GM19468 (cell line): ENCODE measurements at regions not wholly inside any gene's neighbourhood (a gene's known extent, or its start where the extent isn't known, plus 50 kb on each side); places are given as distances from the start of the nearest gene placed in this dataset.
"Not testable (repeated sequence)": the region's sequence is repeated elsewhere in the genome, so short reads cannot be mapped to it uniquely, and the experiment has no call there.

Experiments used
- ATAC-seq: cut with Tn5 transposase; IDR thresholded peaks from one replicate; pipeline ENCODE4 v1.9.1; 2021; ENCODE audit warnings: mild to moderate bottlenecking, moderate library complexity, moderate number of reproducible peaks; ENCODE audit not compliant: unreplicated experiment; ENCODE audit errors: extremely low read depth

DNA sequence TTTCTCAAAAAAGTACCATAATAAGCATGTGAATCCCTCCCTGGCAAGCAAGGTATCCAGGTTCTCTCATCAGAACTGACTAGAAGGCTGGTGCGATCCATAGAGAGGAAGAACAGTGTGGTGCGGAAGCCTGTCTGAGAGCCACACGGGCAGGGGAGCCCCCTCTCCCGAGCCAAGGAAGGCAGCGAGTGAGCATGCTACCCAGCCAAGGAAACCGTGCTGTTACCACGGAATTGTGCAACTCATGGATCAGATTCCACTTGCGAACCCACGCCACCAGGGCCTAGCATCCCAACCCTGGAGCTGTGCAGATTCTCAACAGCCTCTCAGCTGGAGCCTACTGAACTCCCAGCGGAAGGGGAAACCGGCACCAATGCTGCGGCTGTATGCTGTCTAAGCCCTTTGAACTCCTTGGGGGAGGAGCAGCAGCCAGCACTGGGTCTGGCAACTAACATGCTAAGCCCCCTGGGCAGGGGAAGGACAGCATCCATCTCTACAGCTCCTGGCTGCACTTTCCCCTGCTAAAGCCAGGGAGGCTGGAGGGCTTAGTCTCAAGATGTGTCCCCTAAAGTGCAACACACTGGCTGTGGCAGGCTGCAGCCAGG is 823.1 kb downstream of the EPHA4 start:
- ATAC-seq, result no peak

DNA sequence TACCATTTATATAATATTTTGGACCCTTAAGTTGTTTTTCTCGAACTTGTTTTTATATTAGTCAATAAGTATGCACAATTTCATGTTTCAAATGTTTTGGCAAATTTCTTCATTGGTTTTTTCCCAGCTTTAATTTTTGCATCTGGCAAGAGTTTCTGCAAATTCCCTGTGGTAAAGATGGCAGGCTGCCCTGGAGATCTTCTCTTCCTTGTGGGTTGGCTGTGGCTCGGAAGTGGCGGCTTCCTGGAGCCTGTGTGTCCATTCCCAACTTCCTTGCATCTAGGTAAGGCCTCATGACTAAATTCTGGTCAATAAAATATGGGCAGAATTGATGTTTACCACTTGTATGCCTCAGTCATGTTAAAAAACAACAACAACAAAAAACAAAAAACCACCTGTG is 818.6 kb downstream of the EPHA4 start:
- no peak for ATAC-seq

DNA sequence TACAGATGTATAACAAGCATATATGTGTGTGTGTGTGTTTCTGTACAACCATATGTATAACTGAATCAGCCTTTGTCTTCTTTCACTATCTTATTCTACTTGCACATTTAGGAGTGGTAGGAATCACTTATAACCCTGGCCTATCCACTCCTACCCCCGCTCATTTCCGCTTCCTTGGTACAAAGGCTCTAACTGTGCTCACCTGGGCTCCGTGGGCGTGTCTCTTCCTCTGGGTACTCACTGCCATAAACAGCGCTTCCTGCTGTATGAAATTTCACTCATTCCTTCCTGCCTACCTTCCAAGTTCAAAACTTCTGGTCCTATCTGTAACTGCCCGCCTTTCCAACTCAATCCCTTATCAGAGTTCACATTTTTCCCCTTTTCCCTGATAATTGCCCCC is 815.5 kb downstream of the EPHA4 start:
- no peak for ATAC-seq

DNA sequence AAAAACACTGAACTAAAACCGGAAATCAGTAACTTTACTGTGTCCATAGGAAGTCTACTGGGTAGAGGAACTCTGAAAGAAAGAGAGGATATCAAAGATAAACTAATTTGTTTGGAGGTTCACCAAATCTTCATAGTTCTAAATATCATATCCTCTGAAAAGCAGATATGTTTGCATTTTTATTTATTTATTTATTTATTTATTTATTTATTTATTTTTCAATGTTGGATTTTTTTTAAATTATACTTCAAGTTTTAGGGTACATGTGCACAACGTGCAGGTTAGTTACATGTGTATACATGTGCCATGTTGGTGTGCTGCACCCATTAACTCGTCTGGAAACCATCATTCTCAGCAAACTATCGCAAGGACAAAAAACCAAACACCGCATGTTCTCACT is 813.7 kb downstream of the EPHA4 start:
- not testable (repeated sequence) for ATAC-seq

DNA sequence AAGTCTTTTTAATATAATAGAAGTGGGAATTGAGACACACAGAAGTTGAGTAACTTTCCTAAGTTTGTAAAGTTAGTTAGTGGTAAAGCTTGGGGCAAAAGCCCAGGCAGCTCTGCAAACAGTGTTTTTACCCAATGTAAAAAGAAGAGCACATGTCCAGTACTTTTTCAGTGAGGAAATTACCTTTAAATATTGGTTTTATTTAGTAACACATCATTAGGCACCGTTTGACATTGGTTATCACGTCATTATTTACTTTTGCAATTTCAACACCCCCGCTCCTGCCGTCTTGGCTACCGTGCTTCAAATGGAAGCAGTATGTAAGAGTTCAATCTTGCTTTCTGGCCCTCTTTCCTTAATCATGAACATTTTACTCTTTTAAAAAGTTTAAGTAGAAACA is 807.9 kb downstream of the EPHA4 start:
- ATAC-seq, result no peak

DNA sequence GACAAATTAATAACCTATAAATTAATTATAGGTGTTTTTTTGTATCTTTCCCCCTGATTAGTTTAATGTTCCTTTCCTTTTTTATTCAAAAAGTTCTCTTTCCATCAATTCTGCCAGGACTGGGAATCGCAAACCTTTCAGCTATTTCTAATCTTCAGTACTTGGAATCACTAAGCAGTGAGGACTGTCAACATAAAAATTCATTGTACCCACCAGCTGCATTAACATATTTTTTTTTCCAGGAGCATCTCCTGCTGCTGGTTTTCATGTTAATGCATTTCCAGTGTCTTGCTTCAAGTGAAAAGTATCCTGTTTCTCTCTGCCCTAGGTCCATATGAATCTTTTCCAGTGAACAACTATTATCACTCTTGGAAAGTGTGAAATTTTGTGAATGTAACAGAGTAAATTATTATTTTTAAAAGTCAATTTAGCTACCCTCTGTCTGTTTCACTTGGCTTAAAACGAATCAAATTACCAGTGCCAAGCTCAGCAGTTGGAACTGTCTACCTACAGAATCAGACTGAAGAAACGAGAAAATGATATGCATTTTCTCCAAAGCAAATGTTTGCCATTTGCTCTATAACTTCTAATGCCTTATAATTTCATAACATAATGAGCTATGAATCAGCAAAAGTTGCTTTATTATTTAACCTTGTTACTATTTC is 804.4 kb downstream of the EPHA4 start:
- ATAC-seq, result no peak

DNA sequence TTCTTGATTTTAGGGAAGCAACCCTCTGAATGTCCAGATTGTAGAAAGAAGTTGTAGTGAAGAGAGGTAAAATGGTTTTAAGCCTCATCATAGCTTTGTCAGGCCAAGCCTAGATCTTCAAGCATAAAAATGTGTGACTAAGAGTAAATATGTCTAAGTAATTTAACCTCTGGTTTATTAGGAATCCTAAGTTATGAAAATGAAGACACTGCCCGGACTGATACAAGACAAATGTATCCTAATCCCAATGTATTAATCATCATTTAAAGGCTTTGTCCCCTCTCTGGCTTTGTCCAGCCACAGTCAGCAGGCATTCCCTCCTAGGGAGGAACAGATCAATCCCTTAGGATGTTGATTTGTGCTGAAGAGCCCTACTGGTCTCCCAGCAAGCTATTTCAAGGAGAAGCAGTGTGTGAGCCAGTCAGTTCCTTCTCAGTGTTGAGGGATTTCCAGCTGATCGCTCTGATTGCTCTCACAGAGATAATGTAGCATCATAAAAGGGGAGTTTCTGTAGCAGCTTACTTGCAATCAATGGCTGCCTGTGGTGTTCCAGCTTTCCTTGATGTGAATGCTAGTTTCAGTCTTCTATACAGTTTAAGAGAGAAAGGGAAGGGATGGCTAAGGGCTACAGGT is 796.1 kb downstream of the EPHA4 start:
- no peak for ATAC-seq

DNA sequence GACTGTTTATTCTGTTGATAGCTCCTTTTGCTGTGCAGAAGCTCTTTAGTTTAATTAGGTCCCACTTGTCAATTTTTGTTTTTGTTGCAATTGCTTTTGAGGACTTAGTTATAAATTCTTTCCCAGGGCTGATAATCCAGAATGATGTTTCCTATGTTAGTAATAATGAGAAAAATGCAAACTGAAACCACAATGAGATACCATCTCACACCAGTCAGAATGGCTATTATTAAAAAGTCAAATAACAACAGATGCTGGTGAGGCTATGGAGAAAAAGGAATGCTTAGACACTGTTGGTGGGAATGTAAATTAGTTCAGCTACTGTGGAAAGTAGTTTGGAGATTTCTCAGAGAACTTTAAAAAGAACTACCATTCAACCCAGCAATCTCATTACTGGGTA is 793.0 kb downstream of the EPHA4 start:
- ATAC-seq, result not testable (repeated sequence)

DNA sequence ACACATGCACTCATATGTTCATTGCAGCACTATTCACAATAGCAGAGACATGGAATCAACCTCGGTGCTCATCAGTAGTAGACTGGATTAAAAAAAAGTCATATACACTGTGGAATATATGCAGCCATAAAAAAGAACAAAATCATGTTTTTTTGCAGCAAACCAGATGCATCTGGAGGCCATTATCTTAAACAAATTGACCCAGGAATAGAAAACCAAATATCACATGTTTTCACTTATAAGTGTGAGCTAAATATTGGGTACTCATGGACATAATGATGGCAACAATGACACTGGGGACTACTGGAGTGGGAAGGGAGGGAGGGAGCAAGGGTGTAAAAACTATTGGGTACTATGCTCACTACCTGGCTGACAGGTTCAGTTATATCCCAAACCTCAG is 792.6 kb downstream of the EPHA4 start:
- no peak for ATAC-seq

DNA sequence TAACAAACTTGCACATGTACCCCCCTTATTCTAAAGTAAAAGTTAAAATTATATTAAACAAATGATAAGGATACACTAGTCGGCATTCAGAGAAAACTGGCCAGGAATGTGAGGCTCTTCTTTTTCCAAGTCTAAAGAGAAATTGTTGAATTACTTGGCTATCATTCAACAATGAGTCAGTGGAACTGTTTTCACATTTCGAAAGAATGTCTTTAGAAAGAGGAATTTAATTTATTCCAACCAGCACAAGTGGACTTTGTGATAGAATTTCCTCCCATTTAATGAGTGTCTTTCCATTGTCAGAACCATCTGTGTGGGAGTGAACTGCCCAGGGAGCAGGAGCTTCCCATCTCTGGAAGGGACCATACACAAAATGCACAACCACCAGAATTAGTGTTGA is 792.2 kb downstream of the EPHA4 start:
- no peak for ATAC-seq

DNA sequence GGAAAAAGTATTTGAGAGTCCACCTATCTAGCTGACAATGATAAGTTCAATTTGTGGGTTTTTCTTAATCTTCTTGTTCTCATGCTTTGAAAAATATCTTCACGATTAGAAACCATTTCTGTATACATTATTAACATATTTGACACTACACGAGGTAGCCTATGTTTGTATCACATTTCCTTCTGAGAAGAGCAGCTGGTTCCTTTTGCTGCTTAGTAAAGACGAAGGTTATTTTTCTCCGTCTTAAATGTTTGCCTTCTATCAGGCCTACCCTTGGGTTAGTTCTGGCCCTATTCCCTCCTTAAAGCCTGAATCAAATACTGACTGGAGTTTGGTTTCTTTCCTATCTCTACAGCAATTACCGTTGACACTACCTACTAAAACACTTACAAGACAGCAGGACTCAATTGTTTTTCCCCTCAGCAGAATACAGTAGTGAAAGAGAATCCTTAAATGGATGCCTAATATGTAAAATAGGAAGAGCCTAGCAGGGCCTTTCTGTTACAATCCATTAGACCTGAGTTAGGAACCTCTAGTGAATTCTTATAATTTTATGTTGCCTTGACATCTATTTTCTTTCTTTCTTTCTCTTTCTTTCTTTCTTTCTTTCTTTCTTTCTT is 790.4 kb downstream of the EPHA4 start:
- ATAC-seq, result no peak

DNA sequence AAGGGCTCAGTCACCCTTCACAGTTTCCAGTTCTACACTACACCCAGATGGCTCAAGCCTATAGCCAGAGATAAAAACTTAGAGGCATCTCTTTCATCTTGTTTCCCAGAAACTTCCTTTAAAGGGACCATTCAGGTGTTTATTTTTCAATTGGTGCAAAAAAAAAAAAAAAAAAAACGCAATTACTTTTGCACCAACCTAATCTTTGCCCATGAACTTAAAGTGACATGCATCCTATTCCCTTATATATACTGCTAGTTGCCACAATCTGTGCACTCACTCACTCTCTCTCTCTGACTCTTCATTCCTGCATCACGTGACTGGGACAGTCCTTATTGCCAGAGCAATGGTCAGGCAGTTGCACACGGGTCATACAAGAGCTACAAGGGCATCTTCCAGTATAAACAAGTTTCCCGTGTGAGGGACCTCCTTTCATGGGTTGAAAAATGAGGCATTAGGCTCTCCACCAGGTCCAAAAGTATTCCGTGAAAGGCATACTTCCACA is 789.4 kb downstream of the EPHA4 start:
- no peak for ATAC-seq

DNA sequence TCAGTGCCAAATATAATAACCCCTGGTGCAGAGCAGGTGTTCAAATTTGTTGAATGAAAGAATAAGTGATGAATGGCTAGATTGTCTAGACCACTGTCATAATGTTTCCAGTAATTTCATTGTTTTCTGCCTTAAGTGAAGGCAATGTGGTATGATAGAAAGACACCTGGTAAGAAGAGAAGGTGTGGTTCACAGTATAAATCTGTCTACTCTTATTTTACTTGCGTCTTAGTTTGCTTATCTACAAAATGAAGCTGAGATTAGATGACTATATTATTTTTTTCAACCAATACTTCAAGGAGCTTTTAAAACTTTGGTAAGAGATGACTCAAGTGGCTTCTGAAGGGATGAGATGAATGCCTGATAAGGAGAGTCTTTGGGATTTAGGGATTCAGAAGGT is 788.4 kb downstream of the EPHA4 start:
- no peak for ATAC-seq

DNA sequence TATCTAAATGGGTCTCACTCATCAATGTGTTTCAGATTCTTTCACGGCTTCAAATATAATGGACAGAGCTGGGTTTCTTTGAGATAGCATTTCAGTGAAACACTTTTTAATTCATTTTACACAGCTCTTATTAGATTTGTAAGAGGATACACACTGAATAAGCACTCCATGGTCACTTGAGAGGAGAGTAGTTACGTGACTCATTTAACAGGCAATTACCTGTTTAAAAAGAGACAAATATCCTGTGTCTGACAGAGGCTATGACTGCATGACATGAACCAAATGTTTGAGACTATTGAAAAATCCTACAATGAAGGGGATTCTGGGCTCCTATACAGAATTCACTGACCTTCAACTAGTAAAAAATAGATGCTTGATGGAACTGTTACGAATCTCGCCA is 786.9 kb downstream of the EPHA4 start:
- no peak for ATAC-seq

DNA sequence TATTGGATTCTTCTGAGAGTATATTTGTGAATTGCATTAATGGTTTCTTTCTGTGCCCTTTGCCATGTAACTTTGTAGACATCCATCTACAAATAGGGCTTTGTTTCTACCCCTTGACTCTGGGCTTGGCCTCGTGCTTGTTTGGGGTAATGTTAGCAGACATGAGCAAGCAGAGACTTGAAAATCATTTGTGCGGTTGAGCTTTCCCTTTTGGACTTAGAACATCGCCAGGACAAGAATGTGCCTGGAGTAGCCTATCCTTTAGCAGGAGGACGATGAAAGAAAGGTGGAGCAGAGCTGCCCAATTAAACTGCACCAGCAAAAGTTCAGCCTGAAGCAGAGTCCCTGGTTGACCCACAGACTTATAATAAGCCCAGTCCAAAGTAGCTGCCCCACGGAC is 785.9 kb downstream of the EPHA4 start:
- ATAC-seq, result no peak

DNA sequence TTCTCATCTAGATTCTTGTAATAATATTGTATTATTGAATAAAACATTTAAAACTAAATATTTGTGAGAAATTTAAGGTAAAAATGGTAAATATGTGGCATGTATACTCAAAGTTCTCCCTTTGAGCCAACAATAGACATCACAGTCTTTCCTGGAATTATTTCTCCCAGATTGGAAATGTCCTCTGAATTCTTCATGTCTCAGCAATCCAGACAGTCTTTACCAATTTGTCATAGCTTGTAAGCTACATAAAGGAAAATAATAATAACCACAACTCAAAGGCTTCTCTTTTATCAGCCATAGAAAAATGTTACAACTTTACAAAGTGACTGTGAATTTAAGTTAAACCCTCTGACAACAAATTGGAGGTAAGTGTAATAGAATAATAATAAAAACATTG is 784.9 kb downstream of the EPHA4 start:
- ATAC-seq, result no peak

DNA sequence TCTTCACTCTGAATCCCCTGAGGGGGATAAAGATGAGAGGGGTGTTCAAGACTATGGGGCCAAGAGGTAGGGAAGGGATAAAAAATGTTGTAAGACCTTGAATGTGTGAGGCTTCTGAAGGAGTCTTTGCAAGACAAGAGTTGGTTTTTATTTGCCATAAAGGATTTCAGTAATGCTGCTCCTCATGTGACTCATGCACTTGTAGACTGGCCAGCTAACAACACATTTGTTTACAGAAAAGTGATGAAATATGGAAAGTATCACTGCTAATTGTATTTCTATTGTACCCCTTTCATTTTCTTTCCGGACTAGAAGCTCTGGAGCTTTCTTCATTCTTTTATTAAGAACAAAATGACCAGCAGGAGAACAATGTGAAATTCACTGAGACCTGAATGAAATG is 782.1 kb downstream of the EPHA4 start:
- no peak for ATAC-seq

DNA sequence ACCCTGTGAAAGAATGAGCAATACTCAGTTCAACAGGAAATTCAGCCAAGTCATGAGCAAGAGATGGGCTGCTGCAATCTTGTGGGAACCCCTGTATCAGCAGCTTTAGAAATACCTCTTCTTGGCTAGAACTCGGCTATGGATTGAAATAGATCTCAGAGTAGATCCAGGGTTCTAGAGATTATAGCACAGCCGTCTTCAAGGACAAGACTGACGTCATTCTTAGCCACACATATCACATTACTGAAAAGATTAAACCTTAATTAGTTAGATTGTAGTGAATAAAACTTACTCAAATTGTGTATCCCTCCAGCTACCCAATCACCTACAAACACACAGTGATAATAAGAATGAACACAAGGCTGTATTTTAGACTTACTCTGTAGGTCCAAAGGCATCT is 776.4 kb downstream of the EPHA4 start:
- ATAC-seq, result no peak

DNA sequence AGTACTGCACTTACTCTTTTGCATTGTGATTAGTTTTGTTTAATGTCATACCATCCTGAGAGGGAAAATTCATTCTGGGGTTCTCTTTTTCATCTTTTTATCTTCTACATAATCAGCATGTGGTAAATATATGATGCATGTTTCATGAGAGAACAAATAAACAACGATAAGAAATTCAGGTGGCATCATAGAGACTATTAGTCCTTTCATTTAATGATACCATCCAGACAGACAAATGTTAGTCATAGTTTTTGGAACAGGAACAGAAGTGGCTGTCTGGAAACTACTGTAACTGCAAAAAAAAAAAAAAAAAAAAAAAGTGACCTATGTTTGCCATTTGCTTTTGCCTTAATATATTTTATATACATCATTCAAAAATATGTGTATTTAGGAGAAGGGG is 761.0 kb downstream of the EPHA4 start:
- no peak for ATAC-seq

DNA sequence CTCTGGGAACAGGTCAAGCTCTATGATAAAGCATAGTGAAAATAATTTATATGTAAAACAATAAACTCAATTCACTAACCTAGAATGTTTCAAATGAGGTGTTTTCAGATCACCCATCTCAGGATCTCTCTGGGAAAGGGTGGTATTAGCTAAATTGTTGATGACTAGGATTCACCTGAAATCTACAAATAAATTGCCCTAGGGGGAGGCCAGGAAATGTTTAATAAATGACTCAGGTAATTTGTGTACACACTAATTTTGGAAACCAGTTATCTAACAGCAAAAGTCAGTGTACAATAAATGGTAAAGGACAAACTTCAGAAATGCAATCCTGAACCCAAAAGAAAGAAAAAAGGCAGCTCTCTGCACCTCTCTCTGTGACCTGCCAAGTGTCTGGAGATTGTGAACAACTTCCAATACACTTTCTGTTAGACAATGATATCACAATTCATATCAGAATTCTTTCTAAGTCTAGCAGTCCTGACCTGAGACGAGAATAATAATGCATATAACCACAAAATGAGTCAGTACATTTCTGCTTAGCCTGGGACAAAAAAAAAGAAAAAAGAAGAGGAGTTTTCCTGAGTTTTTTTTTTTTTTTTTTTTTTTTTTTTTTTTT is 760.0 kb downstream of the EPHA4 start:
- no peak for ATAC-seq

DNA sequence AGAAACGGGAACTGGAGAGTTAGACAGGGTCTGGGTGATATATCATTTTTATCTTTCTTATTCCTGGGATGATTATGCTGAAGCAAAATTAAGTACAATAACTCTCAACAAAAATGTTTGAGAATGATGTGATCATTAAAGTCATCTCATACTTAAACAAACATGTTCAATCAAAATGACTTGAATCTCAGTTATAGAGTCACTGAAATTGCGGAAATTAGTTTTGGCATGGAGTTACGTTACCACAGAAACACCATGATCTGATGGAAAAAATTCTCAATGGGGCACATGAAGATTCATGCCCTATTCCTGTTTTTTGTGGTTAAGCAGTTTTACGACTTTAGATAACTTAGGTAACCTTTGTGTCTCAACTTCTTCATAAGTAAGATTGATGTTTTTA is 757.7 kb downstream of the EPHA4 start:
- ATAC-seq, result no peak
